Vagina (tissue), 2 donors: ENCODE measurements at regions not wholly inside any gene's neighbourhood (a gene's known extent, or its start where the extent isn't known, plus 50 kb on each side); places are given as distances from the start of the nearest gene placed in this dataset.
"Not testable (repeated sequence)": the region's sequence is repeated elsewhere in the genome, so short reads cannot be mapped to it uniquely, and the experiment has no call there.

ENCODE experiments used
- DNase-seq, 2 donors: peaks; one replicate each; pipeline ENCODE4 v3.0.0-alpha.2; 2017; ENCODE audit errors: extremely low spot score in 2 of 2
- H3K27ac ChIP-seq: fragments of 200-600 bp; sonication (generic); one replicate; pipeline ENCODE4 v1.5.1; 2019
- H3K27me3 ChIP-seq: fragments of 200-600 bp; sonication (generic); one replicate; pipeline ENCODE4 v1.5.1; 2019
- H3K36me3 ChIP-seq, 2 donors: fragments of 200-600 bp; sonication (generic); one replicate each; pipeline ENCODE4 v1.5.1; 2017 to 2019
- H3K4me1 ChIP-seq: fragments of 200-600 bp; sonication (generic); one replicate; pipeline ENCODE4 v1.5.1; 2019
- H3K4me3 ChIP-seq, 2 donors: fragments of 200-600 bp; sonication (generic); 1 replicate in 1 of 2; 2 replicates in 1 of 2; pipeline ENCODE4 v1.5.1; 2016 to 2019
- H3K9me3 ChIP-seq: fragments of 200-600 bp; sonication (generic); one replicate; pipeline ENCODE4 v1.5.1; 2019
- POLR2A ChIP-seq, 2 donors: fragments of 450-650 bp; IDR thresholded peaks; one replicate each; pipeline ENCODE4 v1.6.1; 2017; ENCODE audit warnings: antibody characterized with exemption in 2 of 2, mild to moderate bottlenecking in 2 of 2, moderate library complexity in 2 of 2
- POLR2AphosphoS5 ChIP-seq, 2 donors: sonication (generic); formaldehyde crosslinking; IDR thresholded peaks; one replicate each; pipeline ENCODE4 v1.9.0; 2017; ENCODE audit warnings: antibody characterized with exemption in 2 of 2, mild to moderate bottlenecking in 2 of 2, low read depth in 1 of 2; ENCODE audit not compliant: insufficient read depth in 1 of 2
- intact Hi-C: fragments of 100-400 bp; cut with DNase I; formaldehyde crosslinking; loops from one replicate; pipeline ENCODE4 v1.15.1; 2023
- TF ChIP-seq, protein P1 (sequence below), 3 experiments: fragments of 450-650 bp in 2 of 3; fragments of 200-600 bp in 1 of 3; sonication (generic) in 1 of 3; IDR thresholded peaks; one replicate each; pipeline ENCODE4 v1.5.1; 2017 to 2019; ENCODE audit warnings: antibody characterized with exemption in 3 of 3, mild to moderate bottlenecking in 2 of 3, moderate library complexity in 2 of 3

DNA sequence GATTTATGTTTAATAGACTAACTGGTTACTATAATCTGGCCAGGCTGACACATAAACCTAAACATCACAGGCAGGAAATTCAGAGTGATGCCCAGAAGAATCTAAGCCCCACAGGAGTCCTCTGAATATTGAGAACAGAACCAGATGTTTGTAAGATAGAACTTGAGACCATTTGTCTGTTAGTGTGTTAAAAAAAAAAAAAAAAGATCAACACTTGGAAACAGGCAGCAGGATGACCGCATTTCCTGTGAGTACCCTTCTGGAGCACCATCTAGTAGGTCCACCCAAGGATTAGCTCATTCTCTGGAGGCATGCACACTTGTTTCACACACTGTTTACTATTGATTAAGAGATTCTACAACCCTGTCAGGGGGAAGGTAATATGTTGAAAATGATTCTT is 111.4 kb upstream of the VANGL1 start:
- intact Hi-C loops = no loop called here
- H3K4me3 ChIP-seq = no peak overlapping the region
- H3K27me3 ChIP-seq = no peaks in the 10 kb centered on the region
- H3K27ac ChIP-seq = no peak overlapping the region
- H3K36me3 ChIP-seq = no peaks in the 10 kb centered on the region
- peaks cover 14% of the 10 kb centered on the region for H3K4me1 ChIP-seq
- DNase-seq = no peak
- TF ChIP-seq POLR2AphosphoS5 (IDR thresholded peaks at IDR 0.05; ENCODE audit: insufficient read depth in 1 of 2, low read depth in 1 of 2) = no peak
- TF ChIP-seq, protein P1, sequence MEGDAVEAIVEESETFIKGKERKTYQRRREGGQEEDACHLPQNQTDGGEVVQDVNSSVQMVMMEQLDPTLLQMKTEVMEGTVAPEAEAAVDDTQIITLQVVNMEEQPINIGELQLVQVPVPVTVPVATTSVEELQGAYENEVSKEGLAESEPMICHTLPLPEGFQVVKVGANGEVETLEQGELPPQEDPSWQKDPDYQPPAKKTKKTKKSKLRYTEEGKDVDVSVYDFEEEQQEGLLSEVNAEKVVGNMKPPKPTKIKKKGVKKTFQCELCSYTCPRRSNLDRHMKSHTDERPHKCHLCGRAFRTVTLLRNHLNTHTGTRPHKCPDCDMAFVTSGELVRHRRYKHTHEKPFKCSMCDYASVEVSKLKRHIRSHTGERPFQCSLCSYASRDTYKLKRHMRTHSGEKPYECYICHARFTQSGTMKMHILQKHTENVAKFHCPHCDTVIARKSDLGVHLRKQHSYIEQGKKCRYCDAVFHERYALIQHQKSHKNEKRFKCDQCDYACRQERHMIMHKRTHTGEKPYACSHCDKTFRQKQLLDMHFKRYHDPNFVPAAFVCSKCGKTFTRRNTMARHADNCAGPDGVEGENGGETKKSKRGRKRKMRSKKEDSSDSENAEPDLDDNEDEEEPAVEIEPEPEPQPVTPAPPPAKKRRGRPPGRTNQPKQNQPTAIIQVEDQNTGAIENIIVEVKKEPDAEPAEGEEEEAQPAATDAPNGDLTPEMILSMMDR (IDR thresholded peaks at IDR 0.05) = no peak
- no peak for TF ChIP-seq POLR2A (IDR thresholded peaks at IDR 0.05)
- no peaks in the 10 kb centered on the region for H3K9me3 ChIP-seq

- TF ChIP-seq POLR2A (IDR thresholded peaks at IDR 0.05) = no peak
- TF ChIP-seq POLR2AphosphoS5 (IDR thresholded peaks at IDR 0.05; ENCODE audit: insufficient read depth in 1 of 2, low read depth in 1 of 2) = no peak
- TF ChIP-seq, protein P1 (IDR thresholded peaks at IDR 0.05) = no peak
- Histone ChIP-seq H3K36me3 (no peaks in the 10 kb centered on the region), H3K9me3 (no peaks in the 10 kb centered on the region), H3K4me1 (peaks cover 14% of the 10 kb centered on the region), H3K4me3 (no peak overlapping the region), H3K27me3 (no peaks in the 10 kb centered on the region), H3K27ac (no peak overlapping the region)
- intact Hi-C loops = no loop called here
- no peak for DNase-seq
Measured at GRCh38 chr1:115529216-115529897, 112.4 kb upstream of the VANGL1 start.

- H3K4me1 ChIP-seq = peaks cover 14% of the 10 kb centered on the region
- H3K36me3 ChIP-seq, H3K9me3 ChIP-seq, intact Hi-C loops, DNase-seq, H3K27ac ChIP-seq, H3K27me3 ChIP-seq, H3K4me3 ChIP-seq: not testable (repeated sequence)
Measured at GRCh38 chr1:115528336-115528735, 113.4 kb upstream of the VANGL1 start.

- H3K4me3 ChIP-seq = no peak overlapping the region
- intact Hi-C loops = no loop called here
- H3K27me3 ChIP-seq = no peaks in the 10 kb centered on the region
- TF ChIP-seq POLR2A (IDR thresholded peaks at IDR 0.05) = no peak
- no peaks in the 10 kb centered on the region for H3K36me3 ChIP-seq
- H3K4me1 ChIP-seq = peaks cover 14% of the 10 kb centered on the region
- no peak for DNase-seq
- no peaks in the 10 kb centered on the region for H3K9me3 ChIP-seq
- no peak overlapping the region for H3K27ac ChIP-seq
Measured at GRCh38 chr1:115527746-115528145, 114.0 kb upstream of the VANGL1 start.

GRCh38 chr1:115526900-115527299 is 114.9 kb upstream of the VANGL1 start:
- H3K36me3 ChIP-seq = no peaks in the 10 kb centered on the region
- H3K4me3 ChIP-seq = no peak overlapping the region
- no peaks in the 10 kb centered on the region for H3K9me3 ChIP-seq
- DNase-seq = no peak
- intact Hi-C loops = no loop called here
- TF ChIP-seq, protein P1 (IDR thresholded peaks at IDR 0.05) = no peak
- no peak for TF ChIP-seq POLR2A (IDR thresholded peaks at IDR 0.05)
- TF ChIP-seq POLR2AphosphoS5 (IDR thresholded peaks at IDR 0.05; ENCODE audit: insufficient read depth in 1 of 2, low read depth in 1 of 2) = no peak
- no peaks in the 10 kb centered on the region for H3K27me3 ChIP-seq
- no peak overlapping the region for H3K27ac ChIP-seq
- peaks cover 13% of the 10 kb centered on the region for H3K4me1 ChIP-seq

DNA sequence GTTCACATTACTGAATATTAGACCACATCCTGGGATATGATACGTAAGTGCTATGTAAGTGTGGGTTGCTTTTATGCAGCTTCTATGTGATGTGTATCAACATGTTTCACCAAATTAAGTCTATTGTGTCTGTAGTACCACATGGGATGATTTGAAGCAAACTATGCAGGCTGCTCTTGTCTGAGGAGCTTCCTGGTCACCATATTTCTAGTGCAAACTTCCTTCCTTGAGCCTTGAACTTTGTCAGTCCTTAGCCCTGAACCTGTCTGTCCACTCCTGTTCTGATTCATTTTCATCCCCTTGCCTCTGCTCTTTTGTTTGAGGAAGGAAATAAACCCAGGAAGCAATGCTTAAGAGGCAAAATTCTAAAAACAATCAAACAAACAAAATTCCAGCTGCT is 117.5 kb upstream of the VANGL1 start:
- H3K27ac ChIP-seq = no peak overlapping the region
- intact Hi-C loops = no loop called here
- TF ChIP-seq, protein P1 (IDR thresholded peaks at IDR 0.05) = no peak
- TF ChIP-seq POLR2A (IDR thresholded peaks at IDR 0.05) = no peak

More for the DNA sequence above, 117.5 kb upstream of the VANGL1 start:
- no peaks in the 10 kb centered on the region for H3K36me3 ChIP-seq
- DNase-seq = no peak
- no peaks in the 10 kb centered on the region for H3K9me3 ChIP-seq
- H3K4me1 ChIP-seq = peaks cover 7% of the 10 kb centered on the region
- H3K4me3 ChIP-seq = no peak overlapping the region
- H3K27me3 ChIP-seq = no peaks in the 10 kb centered on the region
